ENCODE measurements at regions not wholly inside any gene's neighbourhood (a gene's known extent, or its start where the extent isn't known, plus 50 kb on each side); places are given as distances from the start of the nearest gene placed in this dataset.

GRCh38 chr5:115439042-115439441 lies 105.5 kb downstream of the FEM1C start:
- Histone ChIP-seq H3K9ac (ENCODE audit: low read depth in 2 of 2, low read length in 2 of 2) (no peak overlapping the region), H3K27me3 (no peaks in the 10 kb centered on the region), H3K4me3 (no peak overlapping the region), H3K27ac (no peak overlapping the region), H3K4me1 (no peaks in the 10 kb centered on the region), H3K36me3 (no peaks in the 10 kb centered on the region), H3K9me3 (no peaks in the 10 kb centered on the region)
- intact Hi-C loops (cut with DNase I) = no loop called here
- no peak for TF ChIP-seq CTCF (IDR thresholded peaks at IDR 0.05)
- no peak for DNase-seq

GRCh38 chr5:115435778-115436712 lies 108.5 kb downstream of the FEM1C start:
- H3K27me3 ChIP-seq = no peaks in the 10 kb centered on the region
- no peak for DNase-seq
- intact Hi-C loops (cut with DNase I) = no loop called here
- no peak for TF ChIP-seq CTCF (IDR thresholded peaks at IDR 0.05)
- H3K36me3 ChIP-seq = no peaks in the 10 kb centered on the region
- no peak overlapping the region for H3K27ac ChIP-seq
- no peaks in the 10 kb centered on the region for H3K9me3 ChIP-seq
- H3K4me3 ChIP-seq = no peak overlapping the region
- H3K9ac ChIP-seq (ENCODE audit: low read depth in 2 of 2, low read length in 2 of 2) = no peak overlapping the region
- H3K4me1 ChIP-seq = no peaks in the 10 kb centered on the region

- H3K4me3 ChIP-seq = no peak overlapping the region
- TF ChIP-seq CTCF (IDR thresholded peaks at IDR 0.05) = no peak
- H3K36me3 ChIP-seq = no peaks in the 10 kb centered on the region
- H3K9me3 ChIP-seq = no peaks in the 10 kb centered on the region
- no peaks in the 10 kb centered on the region for H3K4me1 ChIP-seq
- no peak for DNase-seq
- no peak overlapping the region for H3K9ac ChIP-seq (ENCODE audit: low read depth in 2 of 2, low read length in 2 of 2)
- H3K27me3 ChIP-seq = no peaks in the 10 kb centered on the region
- no peak overlapping the region for H3K27ac ChIP-seq
- intact Hi-C loops (cut with DNase I) = no loop called here
Measured at GRCh38 chr5:115435065-115435777, 109.4 kb downstream of the FEM1C start.

- Histone ChIP-seq H3K4me3 (no peak overlapping the region), H3K36me3 (no peaks in the 10 kb centered on the region), H3K27me3 (no peaks in the 10 kb centered on the region), H3K27ac (no peak overlapping the region), H3K9ac (ENCODE audit: low read depth in 2 of 2, low read length in 2 of 2) (no peak overlapping the region), H3K9me3 (no peaks in the 10 kb centered on the region), H3K4me1 (no peaks in the 10 kb centered on the region)
- no peak for TF ChIP-seq CTCF (IDR thresholded peaks at IDR 0.05)
- intact Hi-C loops (cut with DNase I) = no loop called here
- no peak for DNase-seq
Measured at GRCh38 chr5:115433918-115434317, 110.7 kb downstream of the FEM1C start.

- Histone ChIP-seq H3K9ac (ENCODE audit: low read depth in 2 of 2, low read length in 2 of 2) (no peak overlapping the region), H3K27ac (no peak overlapping the region), H3K36me3 (no peaks in the 10 kb centered on the region), H3K9me3 (no peaks in the 10 kb centered on the region), H3K4me3 (no peak overlapping the region), H3K4me1 (no peaks in the 10 kb centered on the region), H3K27me3 (no peaks in the 10 kb centered on the region)
- intact Hi-C loops (cut with DNase I) = no loop called here
- no peak for TF ChIP-seq CTCF (IDR thresholded peaks at IDR 0.05)
- no peak for DNase-seq
Measured at GRCh38 chr5:115432691-115433090, 111.9 kb downstream of the FEM1C start.

Data from colonic mucosa (tissue), 4 donors.